WERI-Rb-1 (cell line): ENCODE measurements at regions not wholly inside any gene's neighbourhood (a gene's known extent, or its start where the extent isn't known, plus 50 kb on each side); places are given as distances from the start of the nearest gene placed in this dataset.

Experiments
- DNase-seq: peaks from one replicate; pipeline ENCODE4 v3.0.0-alpha.2; 2020
- H3K27ac ChIP-seq: fragments of 250-450 bp; sonication (Bioruptor Pico); 2 replicates; pipeline ENCODE4 v1.5.1; 2020; ENCODE audit warnings: mild to moderate bottlenecking, moderate library complexity
- H3K27me3 ChIP-seq: fragments of 250-450 bp; sonication (Bioruptor Pico); 2 replicates; pipeline ENCODE4 v1.5.1; 2021; ENCODE audit warnings: mild to moderate bottlenecking, low read depth, moderate library complexity; ENCODE audit not compliant: insufficient read depth, severe bottlenecking
- H3K36me3 ChIP-seq: fragments of 250-450 bp; sonication (Bioruptor Pico); 2 replicates; pipeline ENCODE4 v1.5.1; 2020; ENCODE audit warnings: mild to moderate bottlenecking, moderate library complexity
- H3K4me3 ChIP-seq: 2 replicates; pipeline ENCODE4 v1.5.1; 2011; ENCODE audit warnings: low read depth, mild to moderate bottlenecking, control low read depth, low read length
- H3K9me3 ChIP-seq: fragments of 250-450 bp; sonication (Bioruptor Pico); 2 replicates; pipeline ENCODE4 v1.5.1; 2021; ENCODE audit warnings: mild to moderate bottlenecking, moderate library complexity; ENCODE audit not compliant: severe bottlenecking
- TF ChIP-seq, protein P1 (sequence below): IDR thresholded peaks from 2 replicates; pipeline ENCODE4 v1.5.1; 2011; ENCODE audit warnings: low read depth, mild to moderate bottlenecking, control low read depth, inconsistent platforms, low read length

- H3K27ac ChIP-seq: no peak overlapping the region
- no peaks in the 10 kb centered on the region for H3K9me3 ChIP-seq
- TF ChIP-seq, protein P1, sequence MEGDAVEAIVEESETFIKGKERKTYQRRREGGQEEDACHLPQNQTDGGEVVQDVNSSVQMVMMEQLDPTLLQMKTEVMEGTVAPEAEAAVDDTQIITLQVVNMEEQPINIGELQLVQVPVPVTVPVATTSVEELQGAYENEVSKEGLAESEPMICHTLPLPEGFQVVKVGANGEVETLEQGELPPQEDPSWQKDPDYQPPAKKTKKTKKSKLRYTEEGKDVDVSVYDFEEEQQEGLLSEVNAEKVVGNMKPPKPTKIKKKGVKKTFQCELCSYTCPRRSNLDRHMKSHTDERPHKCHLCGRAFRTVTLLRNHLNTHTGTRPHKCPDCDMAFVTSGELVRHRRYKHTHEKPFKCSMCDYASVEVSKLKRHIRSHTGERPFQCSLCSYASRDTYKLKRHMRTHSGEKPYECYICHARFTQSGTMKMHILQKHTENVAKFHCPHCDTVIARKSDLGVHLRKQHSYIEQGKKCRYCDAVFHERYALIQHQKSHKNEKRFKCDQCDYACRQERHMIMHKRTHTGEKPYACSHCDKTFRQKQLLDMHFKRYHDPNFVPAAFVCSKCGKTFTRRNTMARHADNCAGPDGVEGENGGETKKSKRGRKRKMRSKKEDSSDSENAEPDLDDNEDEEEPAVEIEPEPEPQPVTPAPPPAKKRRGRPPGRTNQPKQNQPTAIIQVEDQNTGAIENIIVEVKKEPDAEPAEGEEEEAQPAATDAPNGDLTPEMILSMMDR: no peak
- H3K4me3 ChIP-seq: no peak overlapping the region
- H3K36me3 ChIP-seq: no peaks in the 10 kb centered on the region
- peaks cover 11% of the 10 kb centered on the region for H3K27me3 ChIP-seq
- DNase-seq: no peak
Observed at GRCh38 chr18:11271954-11272353, 122.6 kb upstream of the PIEZO2 start.

- H3K36me3 ChIP-seq: no peaks in the 10 kb centered on the region
- no peak overlapping the region for H3K27ac ChIP-seq
- H3K4me3 ChIP-seq: no peak overlapping the region
- TF ChIP-seq, protein P1: no peak
- peaks cover 11% of the 10 kb centered on the region for H3K27me3 ChIP-seq
- DNase-seq: no peak
- no peaks in the 10 kb centered on the region for H3K9me3 ChIP-seq
Observed at GRCh38 chr18:11269257-11269656, 119.9 kb upstream of the PIEZO2 start.

- no peak overlapping the region for H3K4me3 ChIP-seq
- DNase-seq: no peak
- H3K27ac ChIP-seq: no peak overlapping the region
- H3K36me3 ChIP-seq: no peaks in the 10 kb centered on the region
- H3K27me3 ChIP-seq: peaks cover 11% of the 10 kb centered on the region
- no peaks in the 10 kb centered on the region for H3K9me3 ChIP-seq
- TF ChIP-seq, protein P1: no peak
Observed at GRCh38 chr18:11268741-11269233, 119.4 kb upstream of the PIEZO2 start.

DNA sequence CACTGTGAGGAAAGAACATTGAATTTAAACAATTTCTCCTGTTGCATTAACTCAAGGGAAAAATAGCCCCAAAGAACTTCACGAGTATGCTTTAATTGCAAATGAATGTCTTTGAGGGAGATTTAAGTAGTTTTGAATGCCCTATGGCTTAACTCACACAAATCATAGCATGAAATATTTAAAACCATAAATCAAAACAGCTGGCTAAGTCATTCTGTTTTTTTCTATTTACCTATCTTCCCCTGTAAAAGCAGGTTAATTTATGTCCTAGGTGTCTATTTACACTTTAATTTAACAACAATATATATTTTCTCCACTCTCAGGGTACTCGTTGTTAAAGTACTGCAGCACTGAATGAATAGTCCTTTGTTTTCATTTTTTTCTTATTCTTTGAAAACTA, 118.8 kb upstream of the PIEZO2 start:
- DNase-seq: no peak
- TF ChIP-seq, protein P1: no peak

DNA sequence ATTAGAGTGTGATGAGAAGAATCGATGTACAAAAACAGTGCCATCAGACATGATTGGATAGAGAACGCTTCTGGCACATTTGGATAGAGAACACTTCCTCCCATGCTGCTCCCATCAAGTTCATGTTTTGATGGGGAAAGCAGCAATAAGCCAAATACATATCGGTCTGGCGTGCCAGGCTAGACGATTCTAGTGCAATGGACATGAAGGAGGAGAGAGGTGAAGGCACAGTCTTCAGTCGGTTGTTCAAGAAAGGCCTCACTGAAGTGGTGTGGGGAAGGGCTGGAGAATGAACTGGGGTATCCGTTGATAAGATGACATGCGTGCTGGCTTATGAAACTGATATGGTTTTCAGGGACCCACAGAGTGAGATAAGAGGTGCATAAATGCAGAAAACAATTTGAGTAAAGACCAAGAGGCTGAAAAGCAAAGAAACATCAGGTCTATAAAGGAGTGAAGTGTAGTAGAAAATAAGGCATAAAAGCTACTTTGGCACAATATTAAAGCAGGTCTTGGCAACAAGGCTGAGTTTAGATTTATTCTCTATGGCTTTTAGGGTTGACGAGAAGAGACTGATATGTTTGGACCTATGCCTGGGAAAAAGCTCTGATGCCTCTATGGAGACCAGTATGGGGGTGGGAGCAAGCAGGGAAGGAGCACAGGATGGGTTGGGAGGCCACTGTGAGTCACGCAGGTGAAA, 117.6 kb upstream of the PIEZO2 start:
- DNase-seq: no peak
- H3K27me3 ChIP-seq: peaks cover 11% of the 10 kb centered on the region
- no peak overlapping the region for H3K4me3 ChIP-seq
- no peaks in the 10 kb centered on the region for H3K36me3 ChIP-seq
- TF ChIP-seq, protein P1: no peak
- peaks cover 3% of the 10 kb centered on the region for H3K9me3 ChIP-seq
- H3K27ac ChIP-seq: no peak overlapping the region

More for the DNA sequence above, 118.8 kb upstream of the PIEZO2 start:
- H3K27me3 ChIP-seq: peaks cover 11% of the 10 kb centered on the region
- no peak overlapping the region for H3K27ac ChIP-seq
- H3K4me3 ChIP-seq: no peak overlapping the region
- H3K36me3 ChIP-seq: no peaks in the 10 kb centered on the region
- H3K9me3 ChIP-seq: peaks cover 3% of the 10 kb centered on the region

- no peak for DNase-seq
- peaks cover 3% of the 10 kb centered on the region for H3K9me3 ChIP-seq
- no peak overlapping the region for H3K27ac ChIP-seq
- no peak overlapping the region for H3K4me3 ChIP-seq
- no peaks in the 10 kb centered on the region for H3K36me3 ChIP-seq
- TF ChIP-seq, protein P1: no peak
- peaks cover 2% of the 10 kb centered on the region for H3K27me3 ChIP-seq
Observed at GRCh38 chr18:11261486-11261885, 112.1 kb upstream of the PIEZO2 start.
